Natural killer cell (primary cell): ENCODE measurements at regions not wholly inside any gene's neighbourhood (a gene's known extent, or its start where the extent isn't known, plus 50 kb on each side); places are given as distances from the start of the nearest gene placed in this dataset.

Source experiments
- ATAC-seq, 3 donors: fragments of 150-1000 bp in 2 of 3; fragments of 200-7000 bp in 1 of 3; cut with Tn5 transposase; 1 replicate in 1 of 3; 2 replicates in 2 of 3; pipeline ENCODE4 v1.10.0; 2021; ENCODE audit warnings: mild to moderate bottlenecking in 2 of 3, moderate library complexity in 2 of 3
- DNase-seq, 2 donors: peaks; one replicate each; pipeline versions ENCODE4 v3.0.0 to v3.0.0-alpha.2; 2013 to 2021; ENCODE audit warnings: mixed read lengths in 1 of 2
- H3K27ac ChIP-seq: one replicate; pipeline ENCODE4 v1.5.1; 2013; ENCODE audit warnings: mild to moderate bottlenecking, low read length
- H3K27me3 ChIP-seq: one replicate; pipeline ENCODE4 v1.6.1; 2013; ENCODE audit warnings: low read length; ENCODE audit not compliant: control insufficient read depth, insufficient read depth
- H3K36me3 ChIP-seq: one replicate; pipeline ENCODE4 v1.6.1; 2013; ENCODE audit warnings: low read length; ENCODE audit not compliant: control insufficient read depth, insufficient read depth
- H3K4me1 ChIP-seq: one replicate; pipeline ENCODE4 v1.6.1; 2013; ENCODE audit warnings: low read length; ENCODE audit not compliant: control insufficient read depth, insufficient read depth
- H3K4me3 ChIP-seq: one replicate; pipeline ENCODE4 v1.5.1; 2013; ENCODE audit warnings: low read length
- H3K9me3 ChIP-seq: one replicate; pipeline ENCODE4 v1.6.1; 2013; ENCODE audit warnings: low read length; ENCODE audit not compliant: control insufficient read depth, insufficient read depth
- H3K27ac Mint-ChIP-seq, 2 donors: one replicate each; pipeline ENCODE4 v1.8.0; 2022; ENCODE audit warnings: mild to moderate bottlenecking in 2 of 2, mixed read lengths in 2 of 2, moderate library complexity in 1 of 2
- H3K27me3 Mint-ChIP-seq, 2 donors: one replicate each; pipeline ENCODE4 v1.8.0; 2022; ENCODE audit warnings: low read depth in 2 of 2, mixed read lengths in 2 of 2
- H3K36me3 Mint-ChIP-seq: one replicate; pipeline ENCODE4 v1.8.0; 2022; ENCODE audit warnings: mixed read lengths
- H3K4me1 Mint-ChIP-seq, 2 donors: one replicate each; pipeline ENCODE4 v1.8.0; 2022; ENCODE audit warnings: mixed read lengths in 2 of 2
- H3K4me3 Mint-ChIP-seq: one replicate; pipeline ENCODE4 v1.8.0; 2022; ENCODE audit warnings: mild to moderate bottlenecking, moderate library complexity, mixed read lengths
- H3K9me3 Mint-ChIP-seq, 2 donors: one replicate each; pipeline ENCODE4 v1.8.0; 2022; ENCODE audit warnings: mixed read lengths in 2 of 2
- WGBS: methylation state at CpG from one replicate; pipeline ENCODE4 v1.1.7; 2013; ENCODE audit warnings: missing lambda C conversion rate; ENCODE audit not compliant: insufficient coverage; 5-methylcytosine and 5-hydroxymethylcytosine counted together
- intact Hi-C: fragments of 100-400 bp; cut with micrococcal nuclease; formaldehyde crosslinking; loops from one replicate; pipeline ENCODE4 v1.14.2; 2022
- TF ChIP-seq, protein P1 (sequence below): fragments of 200-600 bp; IDR thresholded peaks from one replicate; pipeline ENCODE4 v1.8.0; 2022; ENCODE audit warnings: antibody characterized with exemption

DNA sequence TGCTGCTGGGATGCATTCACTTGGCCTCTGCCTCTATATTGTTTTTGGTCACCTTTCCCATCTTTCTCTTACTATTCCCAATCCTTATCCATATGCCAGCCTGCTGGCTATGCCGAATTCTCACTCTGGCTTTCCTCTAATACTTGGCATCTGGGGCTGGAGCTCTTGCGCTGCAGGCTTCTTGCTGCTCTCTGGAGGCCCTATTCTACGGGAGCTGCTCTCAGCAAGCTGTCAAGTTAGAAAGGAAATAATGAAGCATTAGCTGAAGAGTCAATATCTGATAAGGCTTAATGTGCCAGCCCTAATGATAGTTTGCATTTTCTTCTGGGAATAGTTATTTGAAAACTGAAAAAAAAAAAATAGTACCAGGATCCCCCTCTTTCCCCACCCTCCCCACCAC lies 125.3 kb upstream of the CYYR1 start:
- H3K9me3 ChIP-seq: no peaks in the 10 kb centered on the region
- H3K36me3 ChIP-seq: no peaks in the 10 kb centered on the region
- H3K27me3 Mint-ChIP-seq: peaks cover 0 to 3% of the 10 kb centered on the region in 2 donors
- no peak overlapping the region for H3K4me3 Mint-ChIP-seq
- H3K4me1 ChIP-seq: no peaks in the 10 kb centered on the region
- H3K27ac ChIP-seq: no peak overlapping the region
- no peaks in the 10 kb centered on the region for H3K4me1 Mint-ChIP-seq
- no peak for ATAC-seq
- H3K27me3 ChIP-seq: no peaks in the 10 kb centered on the region
- WGBS: 86% methylated on average over 3 of the region's 3 CpGs
- H3K4me3 ChIP-seq: no peak overlapping the region
- no peaks in the 10 kb centered on the region for H3K36me3 Mint-ChIP-seq
- no peak overlapping the region for H3K27ac Mint-ChIP-seq
- TF ChIP-seq, protein P1, sequence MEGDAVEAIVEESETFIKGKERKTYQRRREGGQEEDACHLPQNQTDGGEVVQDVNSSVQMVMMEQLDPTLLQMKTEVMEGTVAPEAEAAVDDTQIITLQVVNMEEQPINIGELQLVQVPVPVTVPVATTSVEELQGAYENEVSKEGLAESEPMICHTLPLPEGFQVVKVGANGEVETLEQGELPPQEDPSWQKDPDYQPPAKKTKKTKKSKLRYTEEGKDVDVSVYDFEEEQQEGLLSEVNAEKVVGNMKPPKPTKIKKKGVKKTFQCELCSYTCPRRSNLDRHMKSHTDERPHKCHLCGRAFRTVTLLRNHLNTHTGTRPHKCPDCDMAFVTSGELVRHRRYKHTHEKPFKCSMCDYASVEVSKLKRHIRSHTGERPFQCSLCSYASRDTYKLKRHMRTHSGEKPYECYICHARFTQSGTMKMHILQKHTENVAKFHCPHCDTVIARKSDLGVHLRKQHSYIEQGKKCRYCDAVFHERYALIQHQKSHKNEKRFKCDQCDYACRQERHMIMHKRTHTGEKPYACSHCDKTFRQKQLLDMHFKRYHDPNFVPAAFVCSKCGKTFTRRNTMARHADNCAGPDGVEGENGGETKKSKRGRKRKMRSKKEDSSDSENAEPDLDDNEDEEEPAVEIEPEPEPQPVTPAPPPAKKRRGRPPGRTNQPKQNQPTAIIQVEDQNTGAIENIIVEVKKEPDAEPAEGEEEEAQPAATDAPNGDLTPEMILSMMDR: no peak
- intact Hi-C loops: no loop called here
- DNase-seq: no peak
- peaks cover 0 to 4% of the 10 kb centered on the region in 2 donors for H3K9me3 Mint-ChIP-seq

DNA sequence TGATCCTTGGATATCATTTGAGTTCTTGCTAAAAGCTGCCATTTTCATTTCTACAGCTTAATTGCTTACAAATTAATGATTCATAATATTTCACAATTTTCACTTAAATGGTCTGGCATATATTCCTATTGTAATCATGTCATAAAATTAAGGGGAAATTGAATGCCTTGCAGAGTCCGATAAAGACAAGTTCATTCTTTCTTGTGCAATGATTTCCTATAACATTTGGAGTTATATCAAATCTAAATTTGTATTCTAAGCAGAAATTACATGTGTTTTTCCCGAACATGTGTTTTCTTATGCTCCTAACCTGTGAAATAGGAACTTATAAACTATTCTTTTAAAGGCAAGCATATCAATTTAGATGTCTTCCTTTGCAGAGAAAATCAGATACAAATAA lies 118.3 kb upstream of the CYYR1 start:
- H3K4me3 ChIP-seq: no peak overlapping the region
- TF ChIP-seq, protein P1: no peak
- WGBS: no CpG with 5 or more reads among the region's 2 CpGs

DNA sequence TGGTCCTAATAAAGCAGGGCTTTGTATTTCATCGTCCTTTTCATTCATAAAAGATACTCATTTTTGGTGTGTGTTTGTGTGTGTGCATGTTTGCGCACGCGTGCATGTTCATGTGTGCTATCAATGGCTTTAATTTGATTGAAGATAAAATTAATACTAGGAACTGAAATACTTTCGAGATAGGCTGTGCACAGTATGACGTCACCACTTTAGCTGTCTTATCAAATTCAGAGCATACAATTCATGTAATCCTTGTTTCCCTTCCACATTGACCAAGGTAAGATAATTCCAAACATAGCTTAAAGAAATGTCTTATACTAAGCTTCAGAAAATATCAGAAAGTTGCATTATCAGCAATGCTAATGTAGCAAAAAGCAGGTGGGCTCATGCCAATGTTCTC lies 113.6 kb upstream of the CYYR1 start:
- peaks cover 0 to 4% of the 10 kb centered on the region in 2 donors for H3K4me1 Mint-ChIP-seq
- H3K36me3 ChIP-seq: no peaks in the 10 kb centered on the region
- no peaks in the 10 kb centered on the region for H3K36me3 Mint-ChIP-seq
- intact Hi-C loops: no loop called here
- no peaks in the 10 kb centered on the region for H3K4me1 ChIP-seq
- peaks cover 8% of the 10 kb centered on the region for H3K9me3 ChIP-seq
- no peaks in the 10 kb centered on the region for H3K27me3 ChIP-seq
- H3K27ac Mint-ChIP-seq: no peak overlapping the region
- WGBS: 89% methylated on average over 3 of the region's 6 CpGs
- H3K9me3 Mint-ChIP-seq: peaks cover 0 to 6% of the 10 kb centered on the region in 2 donors
- no peak for ATAC-seq
- TF ChIP-seq, protein P1: no peak
- no peaks in the 10 kb centered on the region for H3K27me3 Mint-ChIP-seq
- no peak overlapping the region for H3K27ac ChIP-seq
- no peak overlapping the region for H3K4me3 ChIP-seq
- DNase-seq: no peak
- H3K4me3 Mint-ChIP-seq: no peak overlapping the region

More for the DNA sequence above, 118.3 kb upstream of the CYYR1 start:
- Histone ChIP-seq H3K4me1 (no peaks in the 10 kb centered on the region), H3K27me3 (no peaks in the 10 kb centered on the region), H3K36me3 (no peaks in the 10 kb centered on the region), H3K27ac (no peak overlapping the region), H3K9me3 (peaks cover 8% of the 10 kb centered on the region)
- Mint-ChIP-seq H3K27me3 (peaks cover 0 to 2% of the 10 kb centered on the region in 2 donors), H3K4me1 (peaks cover 0 to under 1% of the 10 kb centered on the region in 2 donors), H3K4me3 (no peak overlapping the region), H3K27ac (no peak overlapping the region), H3K9me3 (peaks cover 0 to 2% of the 10 kb centered on the region in 2 donors), H3K36me3 (no peaks in the 10 kb centered on the region)
- ATAC-seq (no peak), DNase-seq (no peak)
- intact Hi-C loops: no loop called here

DNA sequence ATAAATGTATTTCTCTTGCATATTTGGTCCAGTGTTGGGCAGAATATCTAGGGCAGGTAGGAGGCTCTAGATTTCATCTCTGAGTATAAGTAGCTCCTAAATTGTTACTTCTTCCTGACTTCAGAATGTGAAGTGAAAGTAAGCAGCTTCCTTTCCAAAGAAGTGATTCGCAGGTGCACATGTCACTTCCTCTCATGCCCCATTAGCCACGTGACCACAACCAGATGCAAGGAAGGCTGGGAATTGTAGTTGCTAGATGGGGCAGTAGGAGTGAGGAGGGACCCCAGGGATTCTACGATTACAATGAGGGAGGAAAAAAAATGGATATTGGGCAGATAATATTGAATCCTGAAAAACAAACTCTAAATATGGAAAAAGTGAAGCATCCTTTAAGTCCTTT lies 113.2 kb upstream of the CYYR1 start:
- ATAC-seq (no peak), DNase-seq (peak in 1 of 2 donors; percentile 61)
- intact Hi-C loops: no loop called here
- H3K4me1 ChIP-seq: no peaks in the 10 kb centered on the region
- H3K4me1 Mint-ChIP-seq: peaks cover 0 to 4% of the 10 kb centered on the region in 2 donors
- no peak overlapping the region for H3K27ac ChIP-seq
- H3K9me3 ChIP-seq: peaks cover 8% of the 10 kb centered on the region
- no peaks in the 10 kb centered on the region for H3K27me3 ChIP-seq
- H3K4me3 ChIP-seq: no peak overlapping the region
- no peak overlapping the region for H3K27ac Mint-ChIP-seq
- H3K27me3 Mint-ChIP-seq: no peaks in the 10 kb centered on the region
- no peak overlapping the region for H3K4me3 Mint-ChIP-seq
- H3K36me3 ChIP-seq: no peaks in the 10 kb centered on the region
- TF ChIP-seq, protein P1: no peak
- H3K36me3 Mint-ChIP-seq: no peaks in the 10 kb centered on the region
- WGBS: 0% methylated on average over 3 of the region's 3 CpGs
- peaks cover 0 to 6% of the 10 kb centered on the region in 2 donors for H3K9me3 Mint-ChIP-seq
